DND-41 (cell line): ENCODE measurements at regions not wholly inside any gene's neighbourhood (a gene's known extent, or its start where the extent isn't known, plus 50 kb on each side); places are given as distances from the start of the nearest gene placed in this dataset.

Experiments
- CTCF ChIP-seq: IDR thresholded peaks from 2 replicates; pipeline ENCODE4 v1.5.1; 2012; ENCODE audit warnings: borderline replicate concordance, low read length, moderate library complexity, mild to moderate bottlenecking; ENCODE audit not compliant: poor library complexity, severe bottlenecking; ENCODE audit errors: extremely low read depth
- EZH2 ChIP-seq: IDR thresholded peaks from 3 replicates; pipeline ENCODE4 v1.6.1; 2012; ENCODE audit warnings: borderline replicate concordance, low read depth, mild to moderate bottlenecking, moderate library complexity, low read length, inconsistent platforms; ENCODE audit not compliant: severe bottlenecking

- TF ChIP-seq CTCF (no peak), EZH2 (no peak)
These were observed 408.6 kb downstream of the SOX9 start for GRCh38 chr17:72529386-72529785.
